ENCODE measurements at regions not wholly inside any gene's neighbourhood (a gene's known extent, or its start where the extent isn't known, plus 50 kb on each side); places are given as distances from the start of the nearest gene placed in this dataset.
"Not testable (repeated sequence)": the region's sequence is repeated elsewhere in the genome, so short reads cannot be mapped to it uniquely, and the experiment has no call there.

GRCh38 chr9:87406543-87407166 is 91.0 kb upstream of the DAPK1 start:
- DNase-seq (ENCODE audit: low read depth in 2 of 2) = no peak

GRCh38 chr9:87410047-87411005 is 87.3 kb upstream of the DAPK1 start:
- not testable (repeated sequence) for DNase-seq (ENCODE audit: low read depth in 2 of 2)

DNA sequence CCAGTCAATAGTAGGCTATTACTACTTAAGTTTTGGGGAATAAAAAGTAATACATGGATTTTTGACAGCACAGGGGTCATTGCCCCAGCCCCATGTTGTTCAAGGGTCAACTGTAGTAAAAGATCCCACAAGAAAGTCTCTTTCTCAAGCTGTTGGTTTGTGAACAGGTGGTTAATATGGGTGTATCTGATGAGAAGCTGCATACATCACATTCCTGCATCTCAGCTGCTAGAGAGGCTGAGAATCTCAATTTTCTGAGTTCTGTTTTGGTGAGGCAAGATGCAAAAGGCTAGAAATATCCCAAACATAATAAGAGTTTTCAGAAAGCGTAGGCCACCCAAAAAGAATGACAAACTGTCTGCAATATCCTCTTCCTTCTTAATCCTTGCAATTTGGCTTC is 76.8 kb upstream of the DAPK1 start:
- no peak for DNase-seq (ENCODE audit: low read depth in 2 of 2)

GRCh38 chr9:87421734-87422133 is 75.9 kb upstream of the DAPK1 start:
- no peak for DNase-seq (ENCODE audit: low read depth in 2 of 2)

DNA sequence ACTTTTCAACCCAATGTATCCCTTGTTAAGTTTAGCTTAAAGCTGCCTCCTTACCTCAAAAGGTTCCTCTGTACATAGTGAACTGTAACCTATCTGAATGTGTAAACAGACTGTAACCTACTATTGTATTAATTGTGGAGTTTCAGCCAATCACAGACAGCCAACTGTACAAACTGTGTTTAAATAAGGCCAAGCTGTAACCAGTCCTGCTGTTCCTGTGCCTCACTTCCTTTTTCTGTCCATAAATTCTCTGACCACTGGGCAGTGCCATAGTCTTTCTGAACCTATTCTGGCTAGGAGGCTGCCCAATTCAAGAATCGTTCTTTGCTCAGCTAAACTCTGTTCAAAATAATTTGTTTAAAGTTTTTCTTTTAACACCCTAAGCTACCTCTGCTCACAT is 74.7 kb upstream of the DAPK1 start:
- DNase-seq (ENCODE audit: low read depth in 2 of 2) = no peak

- not testable (repeated sequence) for DNase-seq (ENCODE audit: low read depth in 2 of 2)
Observed at GRCh38 chr9:87423885-87424284, 73.8 kb upstream of the DAPK1 start.

DNA sequence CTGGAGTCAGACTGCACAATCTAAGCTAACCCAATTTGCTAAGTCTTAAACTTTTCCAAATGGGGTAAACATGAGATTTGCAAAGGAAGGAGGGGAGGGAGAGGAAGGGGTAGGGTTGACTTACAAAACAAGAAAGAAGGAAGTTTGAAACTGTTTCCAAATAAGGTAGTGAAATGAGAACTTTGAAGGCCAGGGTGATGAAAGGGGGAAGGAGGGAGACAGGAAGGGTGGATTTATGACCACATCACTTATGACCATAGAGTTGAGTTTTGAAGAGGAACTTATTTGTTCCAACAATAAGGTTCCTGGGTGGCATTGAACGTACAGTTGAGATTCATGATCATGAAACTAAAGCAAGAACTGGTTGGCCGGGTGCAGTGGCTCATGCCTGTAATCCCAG is 72.5 kb upstream of the DAPK1 start:
- no peak for DNase-seq (ENCODE audit: low read depth in 2 of 2)

DNA sequence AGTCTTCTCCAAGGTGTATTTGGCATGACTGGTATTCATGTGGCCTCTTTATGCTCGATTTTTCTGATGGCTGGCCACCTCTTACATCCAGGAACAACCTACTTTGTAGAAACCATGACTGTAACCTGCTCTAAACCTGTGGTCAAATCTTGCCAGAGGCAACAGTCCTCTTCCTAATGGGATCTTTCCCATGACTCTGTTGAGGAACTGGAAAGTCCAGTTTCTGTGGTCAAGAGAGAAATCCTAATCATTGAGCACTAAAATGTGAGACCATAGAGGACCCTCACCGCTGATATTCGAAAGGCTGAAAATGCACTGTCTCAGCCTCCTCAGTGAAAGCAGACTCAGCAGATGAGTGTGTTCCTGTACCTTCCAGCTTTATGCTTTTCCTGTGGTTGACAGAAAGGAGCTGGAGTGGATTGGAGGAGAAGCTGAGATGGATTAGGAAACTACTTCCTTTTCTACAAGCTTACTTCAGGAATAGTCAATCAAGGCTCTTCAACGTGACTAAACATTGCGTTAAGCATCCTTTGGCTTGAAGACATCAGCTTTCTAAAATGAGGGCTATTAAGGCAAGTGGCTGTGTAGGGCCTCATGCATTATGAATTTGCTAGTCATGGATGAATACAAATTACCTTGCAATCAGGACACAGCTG is 69.7 kb upstream of the DAPK1 start:
- DNase-seq (ENCODE audit: low read depth in 2 of 2) = no peak

DNA sequence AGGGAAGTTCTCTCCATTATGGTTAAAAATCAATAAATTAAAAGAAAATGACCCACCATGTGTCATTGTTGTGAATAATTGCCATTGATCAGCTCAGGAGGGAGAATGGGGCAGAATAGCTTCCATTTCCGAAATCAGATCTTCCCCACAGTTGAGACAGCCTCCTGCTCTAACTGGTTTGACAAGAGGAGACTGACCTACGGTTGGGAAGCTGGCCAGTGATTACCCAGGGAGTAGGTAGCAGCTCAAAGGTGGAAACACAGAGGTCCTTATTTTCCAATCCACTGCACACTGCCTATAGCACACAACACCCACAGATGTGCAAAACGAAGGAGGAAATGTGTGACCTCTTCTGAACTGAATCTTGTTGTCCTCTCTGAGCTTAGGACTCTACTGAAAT is 69.0 kb upstream of the DAPK1 start:
- no peak for DNase-seq (ENCODE audit: low read depth in 2 of 2)

- DNase-seq (ENCODE audit: low read depth in 2 of 2) = no peak
Observed at GRCh38 chr9:87431837-87432236, 65.8 kb upstream of the DAPK1 start.

DNA sequence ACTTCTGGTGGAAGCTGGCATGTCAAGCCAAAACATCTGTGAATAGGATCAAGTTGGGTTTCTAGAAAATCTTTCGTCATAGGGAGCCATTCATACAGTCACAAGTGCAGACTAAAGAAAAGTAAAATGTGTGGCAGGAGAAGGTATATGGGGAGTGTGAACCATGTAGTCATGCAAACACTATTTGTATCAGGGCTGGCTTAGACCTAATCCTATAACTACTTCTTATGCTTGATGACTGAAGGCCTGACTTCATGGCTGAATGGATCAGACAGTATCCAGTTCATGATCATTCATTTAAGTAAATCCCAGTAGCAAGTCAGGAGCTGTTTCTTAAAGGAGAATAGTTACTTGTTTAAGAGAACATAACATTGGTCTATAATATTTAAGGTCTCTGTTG is 63.8 kb upstream of the DAPK1 start:
- DNase-seq (ENCODE audit: low read depth in 2 of 2) = no peak

- DNase-seq (ENCODE audit: low read depth in 2 of 2) = no peak
Observed at GRCh38 chr9:87434366-87434765, 63.3 kb upstream of the DAPK1 start.

DNA sequence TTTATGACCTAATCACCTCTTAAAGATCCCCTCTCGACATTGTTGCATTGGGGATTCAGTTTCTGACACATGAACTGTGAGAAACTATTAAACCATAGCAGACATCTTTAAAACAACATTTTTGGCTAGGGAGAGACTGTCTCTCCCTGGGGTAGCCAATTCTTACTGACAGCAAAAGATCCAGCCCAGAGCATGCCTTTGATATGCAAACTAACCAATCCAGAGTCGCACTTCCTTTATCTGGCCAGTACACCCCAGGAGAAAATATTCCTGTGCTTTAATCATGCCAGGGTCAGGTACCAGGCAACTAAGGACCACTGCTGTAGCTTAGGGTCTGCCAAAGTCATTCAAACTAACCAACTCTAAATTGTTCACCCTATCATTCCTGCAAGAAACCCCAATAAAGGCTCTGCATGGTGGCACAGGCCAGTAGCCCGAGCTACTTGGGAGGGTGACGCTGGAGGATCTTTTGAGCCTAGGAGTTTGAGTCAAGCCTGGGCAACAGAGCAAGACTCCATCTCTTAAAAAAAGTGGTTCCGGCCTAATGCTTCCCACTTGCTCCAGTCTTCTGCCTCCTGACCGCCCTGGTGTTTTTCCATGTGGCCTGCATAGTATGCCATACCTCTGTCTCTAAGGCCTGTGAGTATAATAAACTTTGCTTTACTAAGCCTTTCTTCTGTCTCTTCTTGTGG is 62.3 kb upstream of the DAPK1 start:
- DNase-seq (ENCODE audit: low read depth in 2 of 2) = no peak

- DNase-seq (ENCODE audit: low read depth in 2 of 2) = no peak
Observed at GRCh38 chr9:87436716-87437115, 61.0 kb upstream of the DAPK1 start.

- DNase-seq (ENCODE audit: low read depth in 2 of 2) = no peak
Observed at GRCh38 chr9:87437966-87438365, 59.7 kb upstream of the DAPK1 start.

DNA sequence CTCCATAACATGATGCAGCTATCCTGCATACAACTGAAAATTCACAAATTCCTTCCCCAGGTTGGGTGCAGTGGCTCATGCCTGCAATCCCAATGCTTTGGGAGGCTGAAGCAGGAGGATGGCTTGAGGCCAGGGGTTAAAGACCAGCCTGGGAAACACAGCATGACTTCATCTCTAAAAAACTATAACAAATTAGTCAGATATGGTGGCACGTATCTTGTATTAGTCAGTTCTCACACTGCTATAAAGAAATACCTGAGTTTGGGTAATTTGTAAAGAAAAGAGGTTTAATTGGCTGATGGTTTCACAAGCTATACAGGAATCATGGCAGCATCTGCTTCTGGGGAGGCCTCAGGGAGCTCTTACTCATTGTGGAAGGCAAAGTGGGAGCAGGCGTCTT is 56.4 kb upstream of the DAPK1 start:
- no peak for DNase-seq (ENCODE audit: low read depth in 2 of 2)

DNA sequence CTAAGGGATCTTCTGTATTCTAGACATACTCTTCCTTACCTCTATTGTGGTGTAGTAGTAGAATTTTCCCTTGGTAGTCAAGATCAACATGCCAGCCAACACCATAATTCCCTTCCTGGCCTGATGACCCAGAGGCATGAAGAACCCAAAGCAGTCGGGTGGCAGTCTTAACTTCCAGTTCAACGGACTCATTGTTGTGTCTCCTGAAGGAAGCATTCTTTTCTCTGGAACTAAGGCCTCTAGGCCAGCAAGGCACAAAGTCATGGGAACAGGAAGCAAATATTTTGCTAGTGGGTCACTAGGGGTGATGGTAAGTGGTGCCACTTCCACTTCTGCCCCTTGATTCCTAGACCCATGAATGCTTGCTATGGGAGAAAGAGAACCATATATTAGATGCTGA is 55.2 kb upstream of the DAPK1 start:
- DNase-seq (ENCODE audit: low read depth in 2 of 2) = no peak

GRCh38 chr9:87443006-87443405 is 54.7 kb upstream of the DAPK1 start:
- DNase-seq (ENCODE audit: low read depth in 2 of 2) = no peak

- DNase-seq (ENCODE audit: low read depth in 2 of 2) = no peak
Observed at GRCh38 chr9:87443461-87443860, 54.2 kb upstream of the DAPK1 start.

GRCh38 chr9:87445646-87446045 is 52.0 kb upstream of the DAPK1 start:
- no peak for DNase-seq (ENCODE audit: low read depth in 2 of 2)

GRCh38 chr9:87446527-87446926 is 51.1 kb upstream of the DAPK1 start:
- DNase-seq (ENCODE audit: low read depth in 2 of 2) = no peak
